Activated T-helper 9 cell treated with anti-CD3 and anti-CD28 coated beads, Interleukin-2, amount 50 U/mL, for 16 hours (primary cell): ENCODE measurements at regions not wholly inside any gene's neighbourhood (a gene's known extent, or its start where the extent isn't known, plus 50 kb on each side); places are given as distances from the start of the nearest gene placed in this dataset.
A peak's percentile ranks its signal among the peaks of the same experiment; 100 is the strongest.
"Not testable (repeated sequence)": the region's sequence is repeated elsewhere in the genome, so short reads cannot be mapped to it uniquely, and the experiment has no call there.

Source experiments
- DNase-seq: peaks from one replicate; pipeline ENCODE4 v3.0.0-alpha.2; 2020; ENCODE audit warnings: low read depth

GRCh38 chr15:31178705-31179104 lies 77.2 kb upstream of the TRPM1 start:
- no peak for DNase-seq

- DNase-seq = no peak
These were observed 78.2 kb upstream of the TRPM1 start for GRCh38 chr15:31179693-31180092.

DNA sequence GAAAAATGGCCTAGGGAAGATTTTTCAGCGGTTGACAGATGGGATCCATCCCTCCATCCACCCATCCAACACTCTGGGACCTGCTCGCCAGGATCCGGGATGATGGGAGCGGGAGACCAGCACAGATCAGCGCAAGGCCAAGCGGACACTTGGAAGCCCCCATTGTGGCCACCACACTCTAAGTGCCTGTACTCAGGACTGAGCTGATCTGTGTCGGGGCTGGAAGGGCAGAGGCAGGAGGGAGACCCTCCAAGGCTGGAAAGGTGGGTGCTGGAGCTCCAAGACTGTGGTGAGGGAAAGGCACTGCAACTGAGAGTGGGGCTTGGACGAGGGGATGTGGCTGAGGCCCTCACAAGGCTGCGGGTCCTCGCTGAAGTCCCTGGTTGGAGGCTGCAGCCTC lies 91.8 kb upstream of the TRPM1 start:
- DNase-seq = no peak

- no peak for DNase-seq
These were observed 94.3 kb upstream of the TRPM1 start for GRCh38 chr15:31195871-31196270.

DNA sequence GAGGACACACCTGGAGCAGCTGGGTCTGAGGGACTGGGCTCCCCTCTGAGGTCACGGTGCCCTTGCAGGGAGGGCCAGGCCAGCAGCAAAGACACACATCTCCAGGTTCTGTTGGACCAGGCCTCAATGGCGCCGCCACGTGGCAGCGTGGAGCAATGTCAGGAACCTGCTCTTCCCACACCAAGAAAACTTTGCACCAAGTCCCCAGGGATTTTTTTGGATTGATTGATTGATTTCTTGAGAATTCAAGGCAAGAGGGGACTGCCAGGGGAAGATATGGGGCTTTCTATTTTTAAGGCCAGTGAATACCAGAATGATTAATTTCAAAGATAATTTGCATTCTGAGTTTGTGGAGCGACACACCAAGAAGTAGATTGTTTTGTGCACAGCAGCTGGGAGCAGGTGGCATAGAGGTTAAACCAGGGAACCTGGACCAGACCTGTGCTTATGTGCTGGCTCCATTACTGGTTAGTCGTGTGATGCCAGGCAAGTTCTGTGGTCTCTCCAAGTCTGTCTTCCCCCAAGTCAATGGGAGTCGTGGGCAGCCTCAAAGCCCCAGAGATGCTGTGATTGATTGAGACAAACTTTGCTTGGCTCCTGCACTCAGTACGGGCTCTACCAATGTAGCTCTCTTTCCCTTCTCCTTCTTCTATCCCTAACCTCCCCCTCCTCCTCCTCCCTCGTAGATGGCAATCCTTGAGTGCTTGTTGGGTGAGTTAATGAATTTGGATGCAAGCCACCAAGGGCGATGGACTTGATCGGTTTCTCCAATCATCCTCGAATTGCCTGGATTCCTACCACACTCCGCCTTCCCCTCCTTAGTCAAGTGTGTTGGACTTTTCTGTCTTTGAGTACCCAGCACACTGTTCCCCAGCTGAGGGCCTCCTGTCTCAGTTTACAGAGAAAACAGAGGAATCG lies 96.2 kb upstream of the TRPM1 start:
- peak; percentile 27 for DNase-seq

DNA sequence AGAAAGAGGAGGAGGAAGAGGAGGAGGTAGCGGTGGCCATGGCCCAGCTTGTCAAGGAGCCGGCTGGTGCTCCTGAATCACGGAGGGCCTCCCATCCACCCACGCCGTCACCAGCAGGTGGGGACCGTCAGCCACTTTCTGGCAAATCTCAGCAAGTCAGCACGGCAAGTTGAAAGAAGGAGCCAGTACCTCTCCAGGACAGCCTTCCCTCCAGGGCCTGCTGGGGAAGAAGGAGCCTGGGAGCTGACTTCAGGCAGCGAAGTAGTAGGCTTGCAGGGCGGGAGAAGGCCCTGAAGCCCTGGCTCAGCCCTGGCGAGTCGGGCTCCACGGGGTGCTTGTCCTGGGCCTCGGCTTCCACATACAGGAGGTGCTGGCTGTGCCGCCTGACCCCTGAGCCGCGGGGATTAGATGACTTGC lies 99.2 kb upstream of the TRPM1 start:
- DNase-seq = peak; percentile 36

- no peak for DNase-seq
These were observed 101.4 kb upstream of the TRPM1 start for GRCh38 chr15:31202953-31203352.

DNA sequence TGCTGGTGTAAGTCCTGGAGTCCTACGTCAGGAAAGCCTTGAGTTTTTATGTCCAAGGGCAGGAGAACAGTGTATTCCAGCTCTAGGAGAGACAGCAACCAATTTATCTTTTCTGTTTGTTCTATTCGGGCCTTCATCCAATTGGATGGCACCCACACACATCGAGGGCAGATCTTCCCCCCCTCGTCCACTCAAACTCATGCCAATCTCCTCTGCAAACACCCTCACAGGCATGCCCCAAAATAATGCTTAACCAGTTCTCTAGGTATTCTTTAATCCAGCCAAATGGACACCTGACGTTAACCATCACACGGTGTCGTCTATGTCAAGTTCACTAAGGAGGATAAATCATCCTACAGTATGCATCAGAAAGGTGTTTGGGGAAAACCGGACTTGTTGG lies 102.5 kb upstream of the TRPM1 start:
- no peak for DNase-seq

DNA sequence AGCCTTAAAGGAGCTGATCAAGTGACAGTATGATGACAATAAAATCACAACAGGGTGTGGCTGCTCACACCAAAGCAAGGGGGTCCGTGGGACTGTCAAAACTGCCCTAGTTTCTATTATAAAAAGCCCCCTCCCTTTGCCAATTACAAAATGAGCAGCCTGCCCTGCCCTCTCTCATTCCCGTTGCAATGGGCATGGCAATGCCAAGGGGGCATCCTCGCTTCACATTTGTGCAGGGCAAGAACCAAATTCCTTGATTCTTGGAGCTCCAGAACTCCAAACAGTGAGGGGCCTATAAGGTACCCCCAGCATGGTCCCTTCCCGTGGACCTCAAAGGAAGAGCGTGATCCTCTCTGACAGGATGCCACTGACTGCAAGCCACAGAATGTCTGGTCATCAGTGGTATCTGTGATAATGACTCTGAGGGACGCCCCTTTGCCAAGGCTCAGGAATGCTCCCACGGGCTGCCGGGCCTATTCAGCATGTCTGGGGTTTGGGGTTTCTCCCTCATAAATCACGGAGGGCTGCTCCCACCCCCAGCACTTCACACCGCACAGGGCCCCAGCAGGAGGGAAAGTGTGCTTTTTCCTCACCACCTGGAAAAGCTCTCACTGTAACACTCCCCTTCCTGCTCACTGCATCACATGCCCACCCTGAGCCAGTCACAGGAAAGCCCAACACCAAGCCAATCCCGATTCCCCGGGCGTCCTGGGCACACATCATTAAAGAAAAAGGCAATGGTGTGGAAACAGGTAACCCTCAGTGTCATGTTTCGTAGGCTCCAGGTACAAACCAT lies 105.1 kb upstream of the TRPM1 start:
- DNase-seq = no peak

- DNase-seq = no peak
These were observed 105.7 kb upstream of the TRPM1 start for GRCh38 chr15:31207246-31207645.

GRCh38 chr15:31207861-31208260 lies 106.3 kb upstream of the TRPM1 start:
- not testable (repeated sequence) for DNase-seq

DNA sequence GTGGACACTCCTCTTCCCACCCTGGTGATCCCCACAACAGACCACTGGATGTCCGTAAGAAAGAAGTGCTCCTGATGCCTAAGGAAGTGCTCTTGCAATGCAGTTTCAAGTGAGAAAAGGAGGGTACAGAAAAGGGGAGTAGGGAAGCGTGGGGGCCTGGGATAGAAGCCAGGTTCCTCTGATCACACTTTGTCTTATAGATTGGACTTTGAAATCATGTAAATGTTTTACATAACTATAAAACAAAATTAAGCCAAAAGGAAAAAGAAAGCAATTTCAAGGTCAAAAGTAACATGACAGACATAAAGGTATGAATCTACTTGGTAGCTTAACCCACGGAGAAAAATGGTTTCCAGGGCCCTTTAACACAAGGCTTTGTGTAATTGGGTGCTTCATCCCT lies 107.3 kb upstream of the TRPM1 start:
- no peak for DNase-seq

- no peak for DNase-seq
These were observed 109.8 kb upstream of the TRPM1 start for GRCh38 chr15:31211353-31211752.

DNA sequence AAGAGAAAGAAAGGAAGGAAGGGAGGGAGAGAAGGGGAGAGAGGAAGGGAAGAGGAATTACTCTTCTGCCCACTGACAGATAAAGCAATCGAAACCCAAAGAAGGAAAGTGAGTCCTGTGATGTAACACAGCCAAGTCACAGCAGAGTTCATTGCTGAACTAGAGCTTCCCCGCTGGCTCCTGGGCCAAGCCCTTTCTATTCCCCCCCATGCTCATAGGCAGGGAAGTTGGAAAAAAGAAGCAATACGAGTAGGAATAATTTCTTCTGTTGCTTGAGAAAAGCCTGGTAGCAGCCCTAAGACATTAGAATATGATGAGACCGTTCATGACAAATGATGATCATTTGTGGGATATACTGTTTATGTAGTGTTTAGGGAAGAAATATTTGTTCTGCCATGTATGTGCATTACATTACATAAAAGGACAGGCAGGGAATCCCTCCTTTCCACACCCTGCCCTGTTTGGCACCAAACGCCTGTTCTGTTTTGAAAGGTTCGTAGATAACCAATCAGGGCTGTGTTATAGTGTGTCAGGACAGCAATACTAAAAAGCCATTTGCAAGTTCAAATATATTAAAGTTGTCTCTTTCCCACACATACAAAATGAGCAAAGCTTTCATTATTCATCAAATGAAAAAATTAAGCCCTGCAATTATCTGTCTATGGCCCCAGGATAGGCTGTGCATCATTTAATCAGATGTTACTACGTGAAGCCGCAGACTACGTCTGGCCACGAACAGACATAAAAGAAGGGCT lies 111.0 kb upstream of the TRPM1 start:
- no peak for DNase-seq

- no peak for DNase-seq
These were observed 112.3 kb upstream of the KLF13 start for GRCh38 chr15:31214158-31214863.

- no peak for DNase-seq
These were observed 111.7 kb upstream of the KLF13 start for GRCh38 chr15:31214864-31215489.

GRCh38 chr15:31215490-31216214 lies 111.0 kb upstream of the KLF13 start:
- DNase-seq = peak; percentile 75

GRCh38 chr15:31216215-31216911 lies 110.3 kb upstream of the KLF13 start:
- no peak for DNase-seq

DNA sequence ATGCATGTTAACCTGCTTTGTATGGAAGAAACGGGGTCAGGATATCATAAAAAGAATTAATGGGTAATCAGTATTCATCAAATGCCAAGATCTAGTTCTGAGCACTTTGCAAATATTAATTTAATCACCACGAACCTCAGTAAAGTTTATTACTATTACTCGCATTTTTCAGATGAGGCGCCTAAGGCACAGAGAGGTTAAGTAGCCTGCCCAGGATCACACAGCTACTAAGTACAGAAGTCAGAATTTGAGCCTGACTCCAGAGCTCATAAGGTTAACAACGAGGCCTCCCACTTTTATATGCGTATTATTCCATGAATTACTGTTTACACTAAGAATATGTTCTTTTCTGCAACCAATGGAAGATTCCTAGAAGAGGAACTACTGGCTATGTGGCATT lies 109.6 kb upstream of the KLF13 start:
- DNase-seq = no peak
